Left lung (tissue), 4 donors: ENCODE measurements at regions not wholly inside any gene's neighbourhood (a gene's known extent, or its start where the extent isn't known, plus 50 kb on each side); places are given as distances from the start of the nearest gene placed in this dataset.
A peak's percentile ranks its signal among the peaks of the same experiment; 100 is the strongest.

Experiments used
- ATAC-seq: fragments of 200-7000 bp; cut with Tn5 transposase; one replicate; pipeline ENCODE4 v1.9.1; 2020; ENCODE audit warnings: moderate library complexity
- DNase-seq, 4 donors: peaks; one replicate each; pipeline ENCODE4 v3.0.0-alpha.2; 2013 to 2020
- H3K27ac ChIP-seq, 2 donors: fragments of 200-600 bp; sonication (generic) in 1 of 2; one replicate each; pipeline versions ENCODE4 v1.5.0 to v1.8.0; 2020 to 2021
- H3K27me3 ChIP-seq, 2 donors: fragments of 200-600 bp; sonication (generic) in 1 of 2; one replicate each; pipeline versions ENCODE4 v1.5.0 to v1.8.0; 2020 to 2021
- H3K36me3 ChIP-seq, 2 donors: fragments of 200-600 bp; sonication (generic) in 1 of 2; one replicate each; pipeline versions ENCODE4 v1.5.0 to v1.8.0; 2020 to 2021
- H3K4me1 ChIP-seq, 2 donors: fragments of 200-600 bp; one replicate each; pipeline ENCODE4 v1.8.0; 2021
- H3K4me3 ChIP-seq, 2 donors: fragments of 200-600 bp; sonication (generic) in 1 of 2; one replicate each; pipeline versions ENCODE4 v1.5.0 to v1.8.0; 2020 to 2021; ENCODE audit warnings: mild to moderate bottlenecking in 1 of 2
- H3K9me3 ChIP-seq, 2 donors: fragments of 200-600 bp; sonication (generic) in 1 of 2; one replicate each; pipeline versions ENCODE4 v1.5.0 to v1.8.0; 2020 to 2021
- CTCF ChIP-seq, 2 donors: fragments of 200-600 bp; sonication (generic) in 1 of 2; IDR thresholded peaks; one replicate each; pipeline versions ENCODE4 v1.5.0 to v1.8.0; 2021; ENCODE audit warnings: antibody characterized with exemption in 2 of 2
- intact Hi-C, 2 donors: fragments of 100-400 bp; cut with DNase I; formaldehyde crosslinking; loops; one replicate each; pipeline versions ENCODE4 v1.11.2 to v1.14.2; 2022
- donor health status: DM: no; HTN: yes; CAD: no.
- donor health status: DM: no; HTN: no; CAD: no.

DNA sequence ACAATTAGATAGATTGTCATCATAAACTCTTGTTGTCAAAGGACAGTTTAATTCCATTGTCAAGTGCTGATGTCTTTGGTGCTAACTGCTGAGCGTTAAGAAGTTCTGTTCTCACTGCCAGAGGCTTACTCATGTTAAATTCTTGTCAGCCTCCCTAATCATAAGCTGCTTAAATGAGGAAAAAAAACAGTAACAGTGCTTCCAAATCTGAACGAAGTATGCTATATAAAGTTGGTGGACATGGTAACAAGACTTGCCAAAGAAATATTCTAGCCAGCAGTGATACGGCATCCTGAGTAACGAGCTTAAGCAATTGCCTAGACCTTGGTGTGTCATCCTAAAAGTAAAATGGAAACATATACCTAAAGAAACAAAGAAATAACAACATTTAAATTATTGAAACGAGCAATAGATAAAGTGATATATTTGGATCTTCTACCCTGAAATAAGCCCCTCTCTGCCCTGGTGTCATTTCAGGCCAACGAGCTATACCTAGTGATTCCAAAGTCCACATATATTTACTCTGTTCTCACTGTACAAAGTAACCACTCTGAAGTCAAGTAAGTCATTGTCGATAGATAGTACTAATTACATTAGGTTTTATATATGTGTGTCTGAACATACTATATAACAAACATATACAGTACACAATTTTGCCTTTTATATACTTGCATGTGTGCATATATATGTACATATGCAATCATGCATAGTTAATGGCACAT, 339.7 kb upstream of the HS3ST1 start:
- TF ChIP-seq CTCF (IDR thresholded peaks at IDR 0.05) = no peak
- Histone ChIP-seq H3K9me3 (no peaks in the 10 kb centered on the region), H3K27me3 (no peaks in the 10 kb centered on the region), H3K4me3 (no peak overlapping the region), H3K4me1 (no peaks in the 10 kb centered on the region), H3K36me3 (no peaks in the 10 kb centered on the region), H3K27ac (no peak overlapping the region)
- ATAC-seq = no peak
- intact Hi-C loops = no loop called here
- no peak for DNase-seq

- H3K4me1 ChIP-seq = no peaks in the 10 kb centered on the region
- H3K4me3 ChIP-seq = no peak overlapping the region
- H3K27ac ChIP-seq = no peak overlapping the region
- DNase-seq (no peak), ATAC-seq (peak; percentile 56)
- intact Hi-C loops = no loop called here
- no peaks in the 10 kb centered on the region for H3K27me3 ChIP-seq
- H3K36me3 ChIP-seq = no peaks in the 10 kb centered on the region
- H3K9me3 ChIP-seq = no peaks in the 10 kb centered on the region
- peak; percentile 75 to 76 for TF ChIP-seq CTCF (IDR thresholded peaks at IDR 0.05)
These were observed 337.3 kb upstream of the HS3ST1 start for GRCh38 chr4:11765849-11766453.

GRCh38 chr4:11748164-11748872, 319.6 kb upstream of the HS3ST1 start:
- intact Hi-C loops = no loop called here
- H3K36me3 ChIP-seq = no peaks in the 10 kb centered on the region
- H3K4me3 ChIP-seq = no peak overlapping the region
- no peaks in the 10 kb centered on the region for H3K4me1 ChIP-seq
- H3K27me3 ChIP-seq = no peaks in the 10 kb centered on the region
- peak; percentile 63 for ATAC-seq
- H3K9me3 ChIP-seq = peaks cover 0 to 4% of the 10 kb centered on the region in 2 donors
- TF ChIP-seq CTCF (IDR thresholded peaks at IDR 0.05) = no peak
- peak in 2 of 4 donors; percentile 64 to 69 for DNase-seq
- no peak overlapping the region for H3K27ac ChIP-seq

DNA sequence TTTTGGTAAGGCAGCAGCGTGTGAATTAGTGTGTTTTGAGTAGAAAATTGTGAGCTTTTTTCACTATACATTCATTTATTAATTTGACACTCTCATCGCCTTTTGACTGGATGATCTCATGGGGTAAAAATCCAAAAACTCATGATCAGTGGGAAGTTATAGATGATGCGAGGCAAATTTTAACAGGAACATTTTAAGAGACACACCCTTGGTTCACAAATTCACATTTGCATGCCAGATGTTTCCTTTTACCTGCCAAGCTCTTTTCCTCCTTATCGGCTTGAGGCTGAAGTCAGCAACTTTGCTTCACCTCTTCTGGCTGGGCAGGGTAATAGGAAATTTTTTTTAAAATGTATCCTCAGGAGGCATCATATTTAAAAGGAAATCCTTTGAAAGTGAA, 318.0 kb upstream of the HS3ST1 start:
- H3K9me3 ChIP-seq = peaks cover 0 to 4% of the 10 kb centered on the region in 2 donors
- TF ChIP-seq CTCF (IDR thresholded peaks at IDR 0.05) = no peak
- H3K27ac ChIP-seq = no peak overlapping the region
- no peaks in the 10 kb centered on the region for H3K4me1 ChIP-seq
- no peaks in the 10 kb centered on the region for H3K36me3 ChIP-seq
- intact Hi-C loops = no loop called here
- DNase-seq (no peak), ATAC-seq (no peak)
- no peaks in the 10 kb centered on the region for H3K27me3 ChIP-seq
- H3K4me3 ChIP-seq = no peak overlapping the region

GRCh38 chr4:11743976-11744375, 315.3 kb upstream of the HS3ST1 start:
- H3K4me3 ChIP-seq = no peak overlapping the region
- DNase-seq = no peak
- H3K9me3 ChIP-seq = no peaks in the 10 kb centered on the region
- TF ChIP-seq CTCF (IDR thresholded peaks at IDR 0.05) = no peak
- H3K27ac ChIP-seq = no peak overlapping the region
- H3K36me3 ChIP-seq = no peaks in the 10 kb centered on the region
- no peaks in the 10 kb centered on the region for H3K4me1 ChIP-seq
- no peaks in the 10 kb centered on the region for H3K27me3 ChIP-seq
- intact Hi-C loops = no loop called here
- ATAC-seq = no peak
